Lower leg skin (tissue), 4 donors: ENCODE measurements at regions not wholly inside any gene's neighbourhood (a gene's known extent, or its start where the extent isn't known, plus 50 kb on each side); places are given as distances from the start of the nearest gene placed in this dataset.
"Not testable (repeated sequence)": the region's sequence is repeated elsewhere in the genome, so short reads cannot be mapped to it uniquely, and the experiment has no call there.

ENCODE experiments used
- DNase-seq, 2 donors: peaks; one replicate each; pipeline ENCODE4 v3.0.0-alpha.2; 2019; ENCODE audit warnings: low spot score in 2 of 2
- H3K4me3 ChIP-seq: fragments of 200-600 bp; sonication (generic); 2 replicates; pipeline ENCODE4 v1.5.1; 2017; ENCODE audit warnings: mild to moderate bottlenecking, low read depth; ENCODE audit not compliant: poor library complexity, severe bottlenecking
- POLR2A ChIP-seq, 2 donors: fragments of 450-650 bp; IDR thresholded peaks; one replicate each; pipeline ENCODE4 v1.6.1; 2016 to 2017; ENCODE audit warnings: antibody characterized with exemption in 2 of 2, mild to moderate bottlenecking in 1 of 2, moderate library complexity in 1 of 2
- WGBS, 2 donors: methylation state at CpG; one replicate each; pipeline ENCODE4 v1.1.5; 2018; 5-methylcytosine and 5-hydroxymethylcytosine counted together
- intact Hi-C: fragments of 100-400 bp; cut with DNase I; formaldehyde crosslinking; loops from one replicate; pipeline ENCODE4 v1.15.0; 2023; ENCODE audit warnings: low total_unique reads
- TF ChIP-seq, protein P1 (sequence below), 3 donors: fragments of 450-650 bp; IDR thresholded peaks; one replicate each; pipeline ENCODE4 v1.5.1; 2016; ENCODE audit warnings: antibody characterized with exemption in 3 of 3, mild to moderate bottlenecking in 3 of 3, moderate library complexity in 2 of 3

- DNase-seq: no peak
- intact Hi-C loops: no loop called here
Observed at GRCh38 chrX:77003956-77004355, 443.2 kb upstream of the FGF16 start.

DNA sequence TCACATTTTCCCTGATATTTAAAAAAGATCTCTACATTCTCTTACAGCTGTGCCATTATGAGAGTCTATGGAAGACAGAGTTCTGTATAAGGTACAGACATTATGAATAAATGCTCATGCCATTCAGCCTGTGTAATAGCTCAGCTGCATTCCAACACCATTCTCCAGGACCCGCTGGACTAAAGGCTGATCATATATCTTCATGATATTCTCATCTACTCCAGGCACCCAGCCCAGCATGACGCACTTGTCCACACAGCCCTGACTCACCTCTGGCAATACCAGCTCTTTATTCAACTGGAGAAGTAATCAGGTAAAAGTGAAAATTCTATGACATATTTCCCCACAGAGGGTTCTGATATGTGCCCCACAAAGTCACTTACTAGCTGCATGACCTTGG, 437.5 kb upstream of the FGF16 start:
- intact Hi-C loops: no loop called here
- TF ChIP-seq, protein P1, sequence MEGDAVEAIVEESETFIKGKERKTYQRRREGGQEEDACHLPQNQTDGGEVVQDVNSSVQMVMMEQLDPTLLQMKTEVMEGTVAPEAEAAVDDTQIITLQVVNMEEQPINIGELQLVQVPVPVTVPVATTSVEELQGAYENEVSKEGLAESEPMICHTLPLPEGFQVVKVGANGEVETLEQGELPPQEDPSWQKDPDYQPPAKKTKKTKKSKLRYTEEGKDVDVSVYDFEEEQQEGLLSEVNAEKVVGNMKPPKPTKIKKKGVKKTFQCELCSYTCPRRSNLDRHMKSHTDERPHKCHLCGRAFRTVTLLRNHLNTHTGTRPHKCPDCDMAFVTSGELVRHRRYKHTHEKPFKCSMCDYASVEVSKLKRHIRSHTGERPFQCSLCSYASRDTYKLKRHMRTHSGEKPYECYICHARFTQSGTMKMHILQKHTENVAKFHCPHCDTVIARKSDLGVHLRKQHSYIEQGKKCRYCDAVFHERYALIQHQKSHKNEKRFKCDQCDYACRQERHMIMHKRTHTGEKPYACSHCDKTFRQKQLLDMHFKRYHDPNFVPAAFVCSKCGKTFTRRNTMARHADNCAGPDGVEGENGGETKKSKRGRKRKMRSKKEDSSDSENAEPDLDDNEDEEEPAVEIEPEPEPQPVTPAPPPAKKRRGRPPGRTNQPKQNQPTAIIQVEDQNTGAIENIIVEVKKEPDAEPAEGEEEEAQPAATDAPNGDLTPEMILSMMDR (IDR thresholded peaks at IDR 0.05): no peak
- TF ChIP-seq POLR2A (IDR thresholded peaks at IDR 0.05): no peak
- H3K4me3 ChIP-seq: no peak overlapping the region
- WGBS, 2 donors: 33 to 50% methylated on average over 2 of the region's 2 CpGs
- no peak for DNase-seq

More at GRCh38 chrX:77003956-77004355, 443.2 kb upstream of the FGF16 start:
- TF ChIP-seq, protein P1 (IDR thresholded peaks at IDR 0.05): no peak
- TF ChIP-seq POLR2A (IDR thresholded peaks at IDR 0.05): no peak
- no peak overlapping the region for H3K4me3 ChIP-seq
- WGBS, 2 donors: 55 to 56% methylated on average over 3 of the region's 3 CpGs

- DNase-seq: no peak
- intact Hi-C loops: no loop called here
- 30 to 39% methylated on average over 9 of the region's 9 CpGs for WGBS, 2 donors
- TF ChIP-seq, protein P1 (IDR thresholded peaks at IDR 0.05): no peak
- no peak for TF ChIP-seq POLR2A (IDR thresholded peaks at IDR 0.05)
- H3K4me3 ChIP-seq: no peak overlapping the region
Observed at GRCh38 chrX:77014377-77015372, 432.5 kb upstream of the FGF16 start.

DNA sequence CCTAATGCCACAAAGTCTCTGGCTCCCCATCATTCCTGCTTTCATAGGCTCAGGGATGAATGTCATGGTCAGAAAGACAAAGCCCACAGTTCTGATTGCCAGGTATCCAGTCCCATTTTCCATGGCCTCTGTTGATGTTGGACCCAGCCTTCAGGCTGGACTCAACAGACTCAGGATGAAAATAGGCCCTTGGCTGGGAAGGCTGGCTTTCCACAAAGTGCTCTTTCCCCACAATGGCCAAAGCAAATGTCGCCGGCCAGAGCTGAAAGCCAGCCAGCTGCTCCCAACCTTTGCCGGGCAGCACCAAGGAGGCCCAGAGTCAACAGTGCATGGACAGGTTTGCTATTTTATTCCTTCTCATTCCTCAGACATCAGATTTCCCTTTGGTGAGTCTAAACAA, 430.1 kb upstream of the FGF16 start:
- intact Hi-C loops: no loop called here
- no peak overlapping the region for H3K4me3 ChIP-seq
- 54 to 62% methylated on average over 3 of the region's 3 CpGs for WGBS, 2 donors
- TF ChIP-seq POLR2A (IDR thresholded peaks at IDR 0.05): no peak
- TF ChIP-seq, protein P1 (IDR thresholded peaks at IDR 0.05): no peak
- DNase-seq: no peak

DNA sequence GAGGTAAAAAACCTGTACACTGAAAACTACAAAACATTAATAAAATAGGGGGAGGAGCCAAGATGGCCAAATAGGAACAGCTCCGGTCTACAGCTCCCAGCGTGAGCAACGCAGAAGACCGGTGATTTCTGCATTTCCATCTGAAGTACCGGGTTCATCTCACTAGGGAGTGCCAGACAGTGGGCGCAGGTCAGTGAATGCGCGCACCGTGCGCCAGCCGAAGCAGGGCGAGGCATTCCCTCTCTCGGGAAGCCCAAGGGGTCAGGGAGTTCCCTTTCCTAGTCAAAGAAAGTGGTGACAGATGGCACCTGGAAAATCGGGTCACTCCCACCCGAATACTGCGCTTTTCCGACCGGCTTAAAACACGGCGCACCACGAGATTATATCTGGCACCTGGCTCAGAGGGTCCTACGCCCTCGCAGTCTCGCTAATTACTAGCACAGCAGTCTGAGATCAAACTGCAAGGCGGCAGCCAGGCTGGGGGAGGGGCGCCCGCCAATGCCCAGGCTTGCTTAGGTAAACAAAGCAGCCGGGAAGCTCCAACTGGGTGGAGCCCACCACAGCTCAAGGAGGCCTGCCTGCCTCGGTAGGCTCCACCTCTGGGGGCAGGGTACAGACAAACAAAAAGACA, 400.9 kb upstream of the FGF16 start:
- H3K4me3 ChIP-seq, DNase-seq: not testable (repeated sequence)
- 0 to 45% methylated on average over 7 to 29 of the region's 29 CpGs for WGBS, 2 donors

DNA sequence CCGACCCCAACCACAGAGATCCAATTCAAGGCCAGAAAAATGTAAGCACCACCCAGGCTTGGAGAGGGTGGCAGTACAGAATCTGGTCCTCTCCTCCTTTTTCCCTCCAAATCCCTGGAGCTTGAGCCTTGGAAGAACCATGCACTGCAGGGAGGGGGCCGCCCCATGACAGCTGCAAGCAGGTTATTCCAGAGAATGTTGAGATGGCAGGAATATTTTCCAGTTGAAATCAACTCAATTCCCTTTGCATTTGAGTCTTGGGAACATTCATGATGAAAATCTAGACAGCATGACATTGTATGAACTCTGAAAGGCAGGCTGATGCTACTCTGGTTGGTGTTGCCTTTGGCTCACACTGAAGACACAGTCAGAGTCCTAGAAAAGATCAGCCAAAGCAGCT, 386.6 kb upstream of the FGF16 start:
- no peak for TF ChIP-seq POLR2A (IDR thresholded peaks at IDR 0.05)
- TF ChIP-seq, protein P1 (IDR thresholded peaks at IDR 0.05): no peak
- no peak for DNase-seq

More for the DNA sequence above, 400.9 kb upstream of the FGF16 start:
- intact Hi-C loops: not testable (repeated sequence)

More for the DNA sequence above, 386.6 kb upstream of the FGF16 start:
- 44 to 80% methylated on average over 1 to 2 of the region's 2 CpGs for WGBS, 2 donors
- intact Hi-C loops: no loop called here
- H3K4me3 ChIP-seq: no peak overlapping the region
